Uterus (tissue), 2 donors: ENCODE measurements at regions not wholly inside any gene's neighbourhood (a gene's known extent, or its start where the extent isn't known, plus 50 kb on each side); places are given as distances from the start of the nearest gene placed in this dataset.

Experiments used
- POLR2A ChIP-seq, 2 donors: fragments of 450-650 bp; IDR thresholded peaks; one replicate each; pipeline ENCODE4 v1.6.1; 2016; ENCODE audit warnings: antibody characterized with exemption in 2 of 2, mild to moderate bottlenecking in 1 of 2, moderate library complexity in 1 of 2
- TF ChIP-seq, protein P1 (sequence below), 4 experiments: fragments of 200-600 bp in 2 of 4; fragments of 450-650 bp in 2 of 4; sonication (generic) in 2 of 4; IDR thresholded peaks; one replicate each; pipeline ENCODE4 v1.5.1; 2016 to 2019; ENCODE audit warnings: antibody characterized with exemption in 4 of 4, mild to moderate bottlenecking in 2 of 4, moderate library complexity in 1 of 4

DNA sequence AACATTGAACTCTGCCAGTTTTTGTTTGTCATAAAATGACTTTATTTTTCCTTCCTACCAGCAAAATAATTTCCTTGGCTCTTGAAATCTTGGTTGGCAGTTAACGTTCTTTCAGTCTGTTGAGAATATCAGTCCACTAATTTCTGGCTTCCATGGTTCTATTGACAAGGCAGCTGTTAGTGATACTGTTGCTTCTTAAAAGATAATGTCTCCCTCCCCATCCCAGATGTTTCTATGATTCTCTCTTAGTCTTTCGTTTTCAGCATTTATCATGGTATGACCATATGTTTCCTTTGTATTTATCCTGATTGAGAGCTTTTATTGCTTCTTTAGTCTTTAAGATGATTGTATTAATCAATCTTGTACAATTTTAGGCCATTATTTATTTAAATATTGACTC, 81.1 kb upstream of the STK26 start:
- no peak for TF ChIP-seq POLR2A (IDR thresholded peaks at IDR 0.05)
- TF ChIP-seq, protein P1, sequence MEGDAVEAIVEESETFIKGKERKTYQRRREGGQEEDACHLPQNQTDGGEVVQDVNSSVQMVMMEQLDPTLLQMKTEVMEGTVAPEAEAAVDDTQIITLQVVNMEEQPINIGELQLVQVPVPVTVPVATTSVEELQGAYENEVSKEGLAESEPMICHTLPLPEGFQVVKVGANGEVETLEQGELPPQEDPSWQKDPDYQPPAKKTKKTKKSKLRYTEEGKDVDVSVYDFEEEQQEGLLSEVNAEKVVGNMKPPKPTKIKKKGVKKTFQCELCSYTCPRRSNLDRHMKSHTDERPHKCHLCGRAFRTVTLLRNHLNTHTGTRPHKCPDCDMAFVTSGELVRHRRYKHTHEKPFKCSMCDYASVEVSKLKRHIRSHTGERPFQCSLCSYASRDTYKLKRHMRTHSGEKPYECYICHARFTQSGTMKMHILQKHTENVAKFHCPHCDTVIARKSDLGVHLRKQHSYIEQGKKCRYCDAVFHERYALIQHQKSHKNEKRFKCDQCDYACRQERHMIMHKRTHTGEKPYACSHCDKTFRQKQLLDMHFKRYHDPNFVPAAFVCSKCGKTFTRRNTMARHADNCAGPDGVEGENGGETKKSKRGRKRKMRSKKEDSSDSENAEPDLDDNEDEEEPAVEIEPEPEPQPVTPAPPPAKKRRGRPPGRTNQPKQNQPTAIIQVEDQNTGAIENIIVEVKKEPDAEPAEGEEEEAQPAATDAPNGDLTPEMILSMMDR (IDR thresholded peaks at IDR 0.05): no peak
